DMS114 treated with DMSO at 0.1 percent for 48 hours (cell line): ENCODE measurements at regions not wholly inside any gene's neighbourhood (a gene's known extent, or its start where the extent isn't known, plus 50 kb on each side); places are given as distances from the start of the nearest gene placed in this dataset.

Experiments
- DNase-seq: peaks from one replicate; lab custom pipeline; 2025; ENCODE audit not compliant: unreplicated experiment; lab: John Stamatoyannopoulos, UW

DNA sequence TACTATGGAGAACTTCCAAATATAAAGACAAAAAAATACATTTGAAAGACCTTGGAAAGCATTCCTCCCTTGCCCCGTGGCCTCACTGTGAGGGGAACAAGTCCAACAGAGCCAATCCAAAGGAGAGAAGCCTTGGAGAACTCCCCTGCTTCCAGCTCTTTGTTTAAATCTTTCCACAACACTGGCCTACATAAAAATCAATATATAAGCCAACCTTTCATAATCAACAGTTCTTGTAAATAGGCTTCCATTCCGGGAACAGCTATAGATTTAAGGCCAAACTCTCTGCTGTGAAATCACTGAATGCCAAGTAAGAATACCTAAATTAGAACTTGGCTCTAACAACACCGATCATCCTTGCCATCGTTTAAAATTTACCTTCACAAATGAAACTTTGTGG, 242.1 kb downstream of the HACE1 start:
- no peak for DNase-seq

DNA sequence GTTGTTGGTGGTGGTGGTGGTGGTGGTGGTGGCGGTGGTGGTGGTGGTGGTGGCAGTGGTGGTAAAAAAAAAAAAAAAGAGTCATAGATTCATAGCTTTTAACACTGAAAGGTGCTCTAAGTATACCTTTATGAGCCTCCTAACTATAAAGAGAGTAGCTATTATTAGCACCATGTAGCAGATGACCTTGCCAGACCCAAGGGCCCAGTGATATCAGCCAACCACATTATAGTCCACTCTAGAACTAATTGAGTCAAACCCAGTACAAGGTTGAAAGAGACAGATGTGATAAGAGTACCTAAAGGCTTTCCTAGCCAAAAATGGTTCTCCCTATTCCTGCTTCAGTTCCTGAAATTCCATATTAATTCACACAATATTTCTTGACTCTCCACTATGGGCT, 245.3 kb downstream of the HACE1 start:
- no peak for DNase-seq

DNA sequence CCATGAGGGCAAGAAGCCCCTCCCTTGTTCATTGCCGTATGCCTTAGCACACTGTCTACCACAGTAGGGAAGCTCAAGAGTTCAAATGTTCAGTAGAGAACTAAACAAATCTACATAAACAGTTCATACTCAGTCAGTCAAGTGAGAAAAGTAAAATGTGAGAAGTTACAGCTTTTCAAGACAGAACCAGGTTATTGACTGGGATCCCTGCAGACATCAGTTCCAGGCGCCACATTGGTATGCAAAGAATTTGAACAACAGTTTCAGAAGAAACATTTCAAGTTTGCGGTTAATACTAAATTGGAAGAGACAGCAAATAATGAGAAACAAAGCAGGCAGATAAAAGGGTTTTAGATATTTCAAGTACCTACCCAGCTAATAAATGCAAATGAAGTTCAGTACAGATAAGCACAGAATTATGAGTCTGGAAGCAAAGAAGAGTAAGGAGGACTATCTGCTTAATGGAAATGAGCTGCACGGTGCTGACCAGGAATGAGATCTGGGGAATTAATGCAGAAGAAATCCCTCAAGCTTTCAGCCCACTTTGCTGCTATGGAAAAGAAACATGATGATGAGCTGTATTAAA, 246.2 kb downstream of the HACE1 start:
- DNase-seq, result peak; percentile 54

DNA sequence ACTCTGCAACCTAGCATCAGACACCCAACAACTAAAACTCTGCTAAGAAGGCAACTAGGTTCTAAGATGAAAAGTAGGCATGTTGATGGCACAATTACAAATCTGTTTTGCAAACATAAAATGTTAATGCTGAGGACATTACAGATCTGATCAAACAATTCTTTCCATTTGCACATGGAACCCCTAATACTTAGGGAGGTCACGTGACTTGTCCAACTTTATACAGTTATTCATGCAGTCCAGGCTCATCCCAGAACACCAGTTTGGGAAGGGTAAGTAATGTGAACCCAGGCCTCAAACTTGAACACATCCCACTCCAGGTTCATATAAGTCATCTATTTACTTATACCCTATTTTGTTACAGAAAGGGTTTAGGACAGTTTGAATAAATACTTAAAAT, 247.2 kb downstream of the HACE1 start:
- DNase-seq, result no peak

GRCh38 chr6:104608101-104608500, 251.6 kb downstream of the HACE1 start:
- DNase-seq, result no peak

- DNase-seq, result no peak
Measured at GRCh38 chr6:104607501-104607900, 252.2 kb downstream of the HACE1 start.

DNA sequence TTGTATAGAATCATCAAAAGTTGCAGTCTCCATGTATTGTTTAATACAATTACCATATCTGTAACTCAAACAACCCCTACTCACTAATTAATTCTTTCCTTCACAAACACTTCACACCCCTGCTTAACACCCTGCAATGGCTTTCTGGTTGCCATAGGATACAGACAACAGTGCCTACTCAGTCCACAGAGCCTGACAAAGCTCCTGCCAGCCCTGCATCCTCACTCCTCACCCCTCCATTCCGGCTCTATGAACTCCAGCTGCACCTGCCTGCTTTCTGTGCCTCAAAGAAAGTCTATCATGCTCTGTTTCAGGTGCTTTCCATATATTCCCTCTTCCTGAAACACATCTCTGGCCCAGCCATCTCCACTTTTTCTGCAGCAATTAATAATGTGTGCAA, 253.4 kb downstream of the HACE1 start:
- DNase-seq, result no peak

GRCh38 chr6:104604685-104605084, 255.0 kb downstream of the HACE1 start:
- DNase-seq, result no peak

- DNase-seq, result no peak
Measured at GRCh38 chr6:104603108-104603745, 256.5 kb downstream of the HACE1 start.

- no peak for DNase-seq
Measured at GRCh38 chr6:104601721-104602120, 258.0 kb downstream of the HACE1 start.

- DNase-seq, result no peak
Measured at GRCh38 chr6:104601131-104601651, 258.5 kb downstream of the HACE1 start.

GRCh38 chr6:104600639-104600931, 259.1 kb downstream of the HACE1 start:
- DNase-seq, result no peak

DNA sequence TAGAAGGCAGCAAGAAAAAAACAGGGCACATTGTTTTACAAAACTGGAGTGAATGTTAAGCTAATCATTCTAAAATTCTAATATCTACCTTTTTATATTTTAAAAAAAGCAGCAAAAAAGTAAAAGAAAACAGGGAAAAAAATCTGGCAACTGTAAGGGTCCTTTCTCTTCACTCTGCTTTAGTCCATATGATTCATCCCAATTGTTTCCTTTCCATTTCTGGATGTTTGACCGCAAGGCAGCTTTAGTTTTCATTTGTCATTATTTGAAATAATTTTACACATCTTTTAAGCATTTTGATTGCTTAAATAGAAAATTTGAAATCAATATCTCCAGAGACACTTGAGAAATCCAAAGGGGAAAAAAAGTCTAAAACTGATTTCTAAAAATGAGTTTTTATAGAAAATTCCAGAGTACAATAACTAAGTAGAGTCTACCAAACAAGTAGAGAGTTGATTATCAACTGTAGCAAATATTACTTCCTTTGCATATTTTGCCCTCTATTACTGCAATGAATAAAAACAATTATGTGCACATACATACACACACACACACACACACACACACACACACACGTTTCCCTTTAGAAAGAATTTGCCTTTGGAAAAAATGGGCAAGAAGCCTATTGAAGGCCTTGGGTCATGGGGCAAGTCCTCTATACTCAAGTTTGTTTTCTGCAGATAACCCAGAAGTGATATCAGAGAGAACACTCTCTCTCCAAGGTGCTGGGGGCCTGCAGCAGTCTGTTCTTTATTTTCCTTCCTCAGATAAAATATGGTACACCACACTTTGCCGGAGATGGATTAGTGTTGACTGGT, 259.7 kb downstream of the HACE1 start:
- no peak for DNase-seq

GRCh38 chr6:104597541-104598050, 262.1 kb downstream of the HACE1 start:
- peak; percentile 49 for DNase-seq

GRCh38 chr6:104596091-104596490, 263.6 kb downstream of the HACE1 start:
- DNase-seq, result no peak

DNA sequence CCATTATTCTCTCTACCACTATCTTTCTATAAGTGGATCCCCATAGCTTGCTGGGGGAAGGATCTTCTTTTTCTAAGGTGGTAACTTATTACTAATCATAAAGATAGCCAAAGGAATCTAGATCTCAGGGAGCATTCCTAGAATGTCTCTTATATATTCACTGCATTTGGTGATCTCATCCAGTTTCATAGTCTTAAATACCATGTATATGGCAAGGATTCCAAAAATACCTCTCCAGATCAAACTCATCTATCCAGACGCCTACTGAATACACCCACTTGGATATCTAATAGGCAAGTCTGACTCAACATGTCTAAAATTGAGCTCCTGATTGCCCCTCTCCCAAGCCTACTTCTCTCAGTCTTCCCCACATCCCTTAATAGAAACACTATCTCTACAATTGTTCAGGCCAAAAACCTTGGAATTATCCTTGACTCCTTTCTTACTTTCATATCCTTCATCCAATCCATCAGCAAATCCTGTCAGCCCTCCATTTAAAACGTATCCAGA, 264.4 kb downstream of the HACE1 start:
- no peak for DNase-seq

GRCh38 chr6:104591573-104592334, 268.0 kb downstream of the HACE1 start:
- DNase-seq, result no peak

DNA sequence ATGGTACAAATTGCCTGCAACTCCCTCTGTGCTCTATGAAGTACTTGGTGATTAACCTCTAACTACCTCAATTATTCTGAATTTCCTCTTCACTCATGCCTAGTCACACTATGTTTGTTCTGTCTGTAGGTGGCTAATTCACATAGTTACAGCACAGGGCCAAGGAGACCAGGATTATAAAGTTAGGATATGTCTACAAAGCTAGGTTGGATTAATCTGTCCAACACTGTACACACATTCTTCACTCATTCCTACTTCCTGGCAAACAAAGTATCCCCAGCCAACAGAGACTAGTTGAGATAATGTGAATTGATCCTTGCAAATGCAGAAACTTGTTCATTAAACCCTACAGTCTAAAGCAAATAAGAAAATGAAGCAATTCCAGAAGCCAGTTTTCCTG, 269.8 kb downstream of the HACE1 start:
- no peak for DNase-seq

DNA sequence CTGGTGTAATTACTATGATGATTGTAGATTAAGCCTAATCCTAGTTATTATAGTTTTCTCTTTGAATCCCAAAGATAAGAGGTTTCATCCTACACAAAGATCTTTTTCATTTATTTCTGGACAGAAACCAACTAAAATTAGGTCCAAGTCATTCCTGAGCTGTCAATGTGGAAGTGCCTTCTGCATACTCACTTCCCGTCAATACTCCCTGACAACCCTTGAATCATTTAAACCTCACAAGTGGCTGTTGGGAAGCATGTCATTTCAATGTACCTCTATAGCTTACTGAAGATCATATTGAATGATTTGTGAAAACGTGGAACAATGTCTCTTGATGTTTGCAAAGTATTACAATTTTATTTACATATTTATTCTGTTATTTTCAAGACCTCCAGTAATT, 274.1 kb downstream of the HACE1 start:
- no peak for DNase-seq

- DNase-seq, result no peak
Measured at GRCh38 chr6:104580452-104580851, 279.3 kb downstream of the HACE1 start.

- DNase-seq, result peak; percentile 71
Measured at GRCh38 chr6:104579310-104579863, 280.3 kb downstream of the HACE1 start.
